ENCODE measurements at regions not wholly inside any gene's neighbourhood (a gene's known extent, or its start where the extent isn't known, plus 50 kb on each side); places are given as distances from the start of the nearest gene placed in this dataset.

DNA sequence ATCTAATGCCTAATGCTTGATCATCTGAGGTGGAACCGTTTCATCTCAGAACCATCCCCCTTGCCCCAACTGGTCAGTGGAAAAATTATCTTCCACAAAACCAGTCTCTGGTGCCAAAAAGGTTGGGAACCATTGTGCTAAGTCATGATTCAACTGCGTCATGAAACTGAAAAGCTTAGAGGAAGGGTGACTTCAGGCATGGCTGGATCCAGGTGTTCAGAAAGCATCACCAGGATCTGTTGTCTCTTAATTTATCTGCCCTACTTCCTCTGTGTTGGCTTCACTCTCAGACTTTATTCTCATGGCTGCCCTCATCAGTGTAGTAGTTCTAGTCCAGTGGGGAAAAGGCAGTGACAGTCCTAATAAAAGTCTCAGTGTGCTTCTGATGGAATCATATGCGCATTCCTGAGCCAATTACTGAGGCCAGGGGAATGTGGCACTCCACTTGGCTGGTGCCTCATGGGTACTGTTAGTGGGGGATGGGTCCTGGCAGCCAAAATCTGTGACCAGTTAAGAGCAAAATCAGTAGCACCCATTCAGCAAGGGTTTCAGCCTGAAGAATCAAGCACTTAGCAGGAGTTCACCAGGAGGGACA lies 110.3 kb downstream of the WNT5A start:
- no peaks in the 10 kb centered on the region for H3K36me3 ChIP-seq (ENCODE audit: insufficient read depth, low read length)
- no peaks in the 10 kb centered on the region for H3K4me1 ChIP-seq (ENCODE audit: insufficient read depth, low read length, severe bottlenecking)
- H4K20me1 ChIP-seq (ENCODE audit: insufficient read depth, low read length): no peaks in the 10 kb centered on the region
- no peak overlapping the region for H3K4me3 ChIP-seq (ENCODE audit: low read depth, low read length, poor library complexity, severe bottlenecking)
- H3K9ac ChIP-seq (ENCODE audit: low read length): no peak overlapping the region
- H2AFZ ChIP-seq (ENCODE audit: low read length): no peak overlapping the region
- H3K4me2 ChIP-seq (ENCODE audit: low read length): no peak overlapping the region
- H3K27me3 ChIP-seq (ENCODE audit: insufficient read depth, low read length): no peaks in the 10 kb centered on the region
- no peak for TF ChIP-seq EZH2 (IDR thresholded peaks at IDR 0.05; ENCODE audit: borderline replicate concordance, low read length)
- no peak for TF ChIP-seq CTCF (IDR thresholded peaks at IDR 0.05; ENCODE audit: low read length)
- H3K79me2 ChIP-seq (ENCODE audit: insufficient read depth, low read length): no peaks in the 10 kb centered on the region
- H3K9me3 ChIP-seq (ENCODE audit: low read length): no peaks in the 10 kb centered on the region
- no peaks in the 10 kb centered on the region for H3F3A ChIP-seq (ENCODE audit: insufficient read depth, low read length)
- H3K27ac ChIP-seq (ENCODE audit: low read depth, low read length, poor library complexity, severe bottlenecking): no peak overlapping the region
- no peaks in the 10 kb centered on the region for H3K9me2 ChIP-seq (ENCODE audit: low read depth, low read length)

GRCh38 chr3:55373423-55373822 lies 113.7 kb downstream of the WNT5A start:
- Histone ChIP-seq H3K4me1 (ENCODE audit: insufficient read depth, low read length, severe bottlenecking) (no peaks in the 10 kb centered on the region), H3K36me3 (ENCODE audit: insufficient read depth, low read length) (no peaks in the 10 kb centered on the region), H3K9me2 (ENCODE audit: low read depth, low read length) (no peaks in the 10 kb centered on the region), H3K9ac (ENCODE audit: low read length) (no peak overlapping the region), H3K4me2 (ENCODE audit: low read length) (no peak overlapping the region), H3K27me3 (ENCODE audit: insufficient read depth, low read length) (no peaks in the 10 kb centered on the region), H2AFZ (ENCODE audit: low read length) (no peak overlapping the region), H3F3A (ENCODE audit: insufficient read depth, low read length) (no peaks in the 10 kb centered on the region), H3K79me2 (ENCODE audit: insufficient read depth, low read length) (no peaks in the 10 kb centered on the region), H4K20me1 (ENCODE audit: insufficient read depth, low read length) (no peaks in the 10 kb centered on the region), H3K27ac (ENCODE audit: low read depth, low read length, poor library complexity, severe bottlenecking) (no peak overlapping the region), H3K9me3 (ENCODE audit: low read length) (no peaks in the 10 kb centered on the region), H3K4me3 (ENCODE audit: low read depth, low read length, poor library complexity, severe bottlenecking) (no peak overlapping the region)
- TF ChIP-seq EZH2 (IDR thresholded peaks at IDR 0.05; ENCODE audit: borderline replicate concordance, low read length) (no peak), CTCF (IDR thresholded peaks at IDR 0.05; ENCODE audit: low read length) (no peak)

GRCh38 chr3:55370272-55370671 lies 116.8 kb downstream of the WNT5A start:
- no peak overlapping the region for H2AFZ ChIP-seq (ENCODE audit: low read length)
- H3K9me2 ChIP-seq (ENCODE audit: low read depth, low read length): no peaks in the 10 kb centered on the region
- H3K9ac ChIP-seq (ENCODE audit: low read length): no peak overlapping the region
- no peak overlapping the region for H3K4me2 ChIP-seq (ENCODE audit: low read length)
- no peaks in the 10 kb centered on the region for H3K4me1 ChIP-seq (ENCODE audit: insufficient read depth, low read length, severe bottlenecking)
- H3K4me3 ChIP-seq (ENCODE audit: low read depth, low read length, poor library complexity, severe bottlenecking): no peak overlapping the region
- no peaks in the 10 kb centered on the region for H3F3A ChIP-seq (ENCODE audit: insufficient read depth, low read length)
- H3K79me2 ChIP-seq (ENCODE audit: insufficient read depth, low read length): no peaks in the 10 kb centered on the region
- no peaks in the 10 kb centered on the region for H3K27me3 ChIP-seq (ENCODE audit: insufficient read depth, low read length)
- H3K27ac ChIP-seq (ENCODE audit: low read depth, low read length, poor library complexity, severe bottlenecking): no peak overlapping the region
- H4K20me1 ChIP-seq (ENCODE audit: insufficient read depth, low read length): no peaks in the 10 kb centered on the region
- no peak for TF ChIP-seq EZH2 (IDR thresholded peaks at IDR 0.05; ENCODE audit: borderline replicate concordance, low read length)
- no peak for TF ChIP-seq CTCF (IDR thresholded peaks at IDR 0.05; ENCODE audit: low read length)
- H3K9me3 ChIP-seq (ENCODE audit: low read length): no peaks in the 10 kb centered on the region
- no peaks in the 10 kb centered on the region for H3K36me3 ChIP-seq (ENCODE audit: insufficient read depth, low read length)

All from OCI-LY1 (cell line).